ENCODE measurements at regions not wholly inside any gene's neighbourhood (a gene's known extent, or its start where the extent isn't known, plus 50 kb on each side); places are given as distances from the start of the nearest gene placed in this dataset.

DNA sequence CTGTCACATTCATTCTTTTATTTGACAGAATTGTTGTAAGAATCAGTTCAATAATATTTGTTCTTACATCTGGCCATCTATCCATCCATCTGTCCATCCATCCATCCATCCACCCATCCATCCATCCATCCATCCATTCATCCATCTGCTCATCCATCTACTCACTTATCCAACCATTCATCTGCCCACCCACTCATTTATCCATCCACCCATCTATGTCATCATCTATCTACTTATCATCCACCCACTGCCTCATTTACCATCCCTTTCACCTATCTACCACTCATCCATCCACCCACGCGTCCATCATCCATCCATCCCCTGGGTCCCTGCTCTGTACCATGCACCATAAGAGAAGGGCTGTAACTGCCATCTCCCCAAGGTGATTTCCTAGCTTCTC, 134.1 kb downstream of the FOXD2 start:
- CTCF ChIA-PET, result interaction anchor here (1.2 kb wide), 1 partner anchor 9 kb away, joined by 3 read pairs; no protein-coding TSS in a partner anchor
- POLR2A ChIA-PET, result no interaction called here
- Histone ChIP-seq H3K4me3 (ENCODE audit: low read depth, low read length) (no peak overlapping the region), H3K27ac (ENCODE audit: low read depth, low read length) (no peak overlapping the region), H3K27me3 (ENCODE audit: control insufficient read depth, insufficient read depth, low read length) (no peaks in the 10 kb centered on the region), H3K9me3 (ENCODE audit: control insufficient read depth, insufficient read depth, low read length) (no peaks in the 10 kb centered on the region; the same call in 1 of the 2 replicates)
- TF ChIP-seq, protein P1, sequence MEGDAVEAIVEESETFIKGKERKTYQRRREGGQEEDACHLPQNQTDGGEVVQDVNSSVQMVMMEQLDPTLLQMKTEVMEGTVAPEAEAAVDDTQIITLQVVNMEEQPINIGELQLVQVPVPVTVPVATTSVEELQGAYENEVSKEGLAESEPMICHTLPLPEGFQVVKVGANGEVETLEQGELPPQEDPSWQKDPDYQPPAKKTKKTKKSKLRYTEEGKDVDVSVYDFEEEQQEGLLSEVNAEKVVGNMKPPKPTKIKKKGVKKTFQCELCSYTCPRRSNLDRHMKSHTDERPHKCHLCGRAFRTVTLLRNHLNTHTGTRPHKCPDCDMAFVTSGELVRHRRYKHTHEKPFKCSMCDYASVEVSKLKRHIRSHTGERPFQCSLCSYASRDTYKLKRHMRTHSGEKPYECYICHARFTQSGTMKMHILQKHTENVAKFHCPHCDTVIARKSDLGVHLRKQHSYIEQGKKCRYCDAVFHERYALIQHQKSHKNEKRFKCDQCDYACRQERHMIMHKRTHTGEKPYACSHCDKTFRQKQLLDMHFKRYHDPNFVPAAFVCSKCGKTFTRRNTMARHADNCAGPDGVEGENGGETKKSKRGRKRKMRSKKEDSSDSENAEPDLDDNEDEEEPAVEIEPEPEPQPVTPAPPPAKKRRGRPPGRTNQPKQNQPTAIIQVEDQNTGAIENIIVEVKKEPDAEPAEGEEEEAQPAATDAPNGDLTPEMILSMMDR (IDR thresholded peaks at IDR 0.05; ENCODE audit: low read depth, low read length), result no peak
- DNase-seq (ENCODE audit: low read depth, low spot score), result no peak

DNA sequence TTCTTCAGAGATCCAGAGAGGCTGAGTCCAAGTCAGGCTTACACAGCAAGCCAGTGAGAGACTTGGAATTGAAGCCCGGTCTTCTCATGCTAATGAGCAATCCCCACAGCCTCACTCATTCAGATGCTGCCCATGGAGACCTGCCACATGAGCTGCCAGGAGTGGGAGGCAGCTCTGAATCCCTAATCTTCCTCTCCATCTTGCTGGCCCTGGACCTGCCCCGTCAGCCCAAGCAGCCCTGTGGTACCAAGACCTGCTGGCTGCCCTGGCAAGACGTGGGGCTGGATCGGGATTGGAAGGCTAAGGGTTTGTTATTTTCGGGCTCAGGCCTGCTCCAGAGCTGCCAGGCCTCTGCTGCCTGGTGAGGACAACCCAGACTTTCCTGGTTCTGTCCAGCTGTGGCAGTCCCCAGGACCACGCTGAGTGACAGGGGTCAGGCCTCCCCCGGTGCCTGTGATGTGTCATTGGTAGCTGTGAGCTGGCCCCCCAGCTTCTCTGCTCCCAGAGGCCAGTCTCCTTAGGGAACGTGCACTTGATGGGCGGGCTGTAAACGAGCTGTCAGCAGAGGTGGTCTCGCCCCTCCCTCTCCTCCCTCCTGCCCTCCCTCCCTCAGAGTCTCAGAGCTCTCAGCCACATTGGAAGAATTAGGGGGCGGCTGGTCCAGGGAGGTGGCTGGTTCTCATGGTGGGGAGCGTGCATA, 135.0 kb downstream of the FOXD2 start:
- no peak for DNase-seq (ENCODE audit: low read depth, low spot score)
- Histone ChIP-seq H3K27ac (ENCODE audit: low read depth, low read length) (no peak overlapping the region), H3K4me3 (ENCODE audit: low read depth, low read length) (no peak overlapping the region), H3K27me3 (ENCODE audit: control insufficient read depth, insufficient read depth, low read length) (peaks cover 5% of the 10 kb centered on the region), H3K9me3 (ENCODE audit: control insufficient read depth, insufficient read depth, low read length) (no peaks in the 10 kb centered on the region; the same call in 1 of the 2 replicates)
- POLR2A ChIA-PET, result no interaction called here
- CTCF ChIA-PET, result interaction anchor here (0.9 to 1.2 kb wide), 2 partner anchors 8 to 135 kb away, joined by 3 read pairs; no protein-coding TSS in a partner anchor
- TF ChIP-seq, protein P1 (IDR thresholded peaks at IDR 0.05; ENCODE audit: low read depth, low read length), result no peak

DNA sequence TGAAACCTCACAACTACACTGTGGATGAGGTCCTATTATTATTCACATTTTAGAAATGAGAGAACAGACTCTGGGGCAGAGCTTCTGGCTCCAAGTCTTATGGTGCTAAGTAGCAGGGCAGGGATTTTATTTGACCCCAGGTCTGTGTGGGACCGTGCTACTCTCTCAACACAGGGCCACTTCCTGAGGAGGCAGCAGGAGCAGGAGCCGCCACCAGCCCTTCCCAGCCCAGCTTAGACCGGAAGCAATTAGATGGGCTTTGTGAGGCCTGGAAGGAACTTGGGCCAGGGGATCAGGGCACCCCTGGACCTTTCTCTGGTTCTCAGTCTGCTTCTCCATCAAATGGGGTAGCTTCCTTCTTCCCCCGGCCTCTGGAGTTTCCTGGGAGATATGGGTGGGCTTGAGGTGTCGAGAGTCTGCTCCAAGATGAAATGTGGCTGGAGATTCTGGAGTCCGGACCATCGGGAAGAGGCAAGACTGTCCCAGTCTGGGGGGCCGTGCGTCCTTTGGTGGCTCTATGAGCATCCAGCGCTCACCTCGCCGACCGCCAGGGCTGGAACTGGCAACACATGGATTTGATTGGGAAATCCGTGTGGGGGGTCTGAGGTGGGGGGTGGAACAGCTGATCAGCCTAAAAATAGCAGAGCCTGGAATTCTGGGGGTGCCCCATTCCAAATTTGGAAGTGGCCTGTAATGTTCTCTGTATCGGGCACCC, 136.8 kb downstream of the FOXD2 start:
- TF ChIP-seq, protein P1 (IDR thresholded peaks at IDR 0.05; ENCODE audit: low read depth, low read length), result no peak
- POLR2A ChIA-PET, result no interaction called here
- Histone ChIP-seq H3K27ac (ENCODE audit: low read depth, low read length) (no peak overlapping the region), H3K4me3 (ENCODE audit: low read depth, low read length) (no peak overlapping the region), H3K9me3 (ENCODE audit: control insufficient read depth, insufficient read depth, low read length) (no peaks in the 10 kb centered on the region; the same call in 1 of the 2 replicates), H3K27me3 (ENCODE audit: control insufficient read depth, insufficient read depth, low read length) (peaks cover 5% of the 10 kb centered on the region)
- DNase-seq (ENCODE audit: low read depth, low spot score), result no peak
- CTCF ChIA-PET, result interaction anchor here (0.8 to 0.9 kb wide), 2 partner anchors 137 to 138 kb away, joined by 3 read pairs; no protein-coding TSS in a partner anchor

DNA sequence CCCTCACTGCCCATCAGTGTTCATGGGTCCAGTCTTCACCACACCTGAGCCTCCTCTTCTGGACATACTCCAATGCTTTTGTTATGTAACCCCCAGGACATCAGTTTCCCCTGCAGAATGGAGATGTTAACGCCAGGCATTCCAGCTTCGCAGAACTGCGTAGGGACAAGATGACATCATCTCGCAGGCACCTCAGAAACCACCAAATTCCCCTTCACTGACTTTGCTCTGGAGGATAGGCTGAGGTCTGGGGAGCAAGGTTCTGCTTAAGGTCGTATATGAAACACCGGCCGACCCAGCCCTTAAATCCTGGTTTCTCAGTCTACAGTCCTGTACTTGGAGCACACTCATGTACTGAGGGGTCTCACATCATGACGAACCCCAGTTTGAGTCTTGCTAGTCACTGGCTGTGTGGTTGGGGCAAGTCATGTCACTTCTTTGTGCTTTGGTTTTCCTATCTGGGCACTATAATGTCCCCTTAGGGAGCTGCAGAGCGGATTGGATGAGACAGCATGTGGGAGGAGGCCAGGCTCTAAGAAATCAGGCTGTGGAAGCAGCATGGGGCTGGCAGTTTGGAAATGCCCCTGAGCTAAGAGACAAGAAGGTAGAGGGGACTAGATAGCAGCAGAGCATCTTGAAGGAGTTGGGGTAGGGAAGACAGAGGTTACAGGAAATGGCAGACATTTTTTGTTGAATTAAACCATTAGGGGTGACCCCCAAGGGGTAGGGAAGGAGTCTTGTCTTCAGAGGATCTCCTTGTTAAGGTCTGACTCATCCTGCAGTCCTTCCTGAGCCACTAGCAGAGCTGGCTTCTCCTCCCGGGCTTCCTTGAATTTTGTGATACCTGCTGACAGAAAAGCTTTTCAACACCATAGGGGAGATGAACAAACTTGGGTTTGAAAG, 138.3 kb downstream of the FOXD2 start:
- DNase-seq (ENCODE audit: low read depth, low spot score), result peak; percentile 33
- POLR2A ChIA-PET, result no interaction called here
- Histone ChIP-seq H3K27ac (ENCODE audit: low read depth, low read length) (peak overlapping the region; percentile 52), H3K4me3 (ENCODE audit: low read depth, low read length) (no peak overlapping the region), H3K27me3 (ENCODE audit: control insufficient read depth, insufficient read depth, low read length) (peaks cover 11% of the 10 kb centered on the region), H3K9me3 (ENCODE audit: control insufficient read depth, insufficient read depth, low read length) (no peaks in the 10 kb centered on the region; the same call in 1 of the 2 replicates)
- CTCF ChIA-PET, result interaction anchor here (0.6 to 1.9 kb wide), 4 partner anchors 46 to 150 kb away, joined by 3 to 5 read pairs (median 4); partner anchors contain the start of gene FOXD2
- TF ChIP-seq, protein P1 (IDR thresholded peaks at IDR 0.05; ENCODE audit: low read depth, low read length), result no peak
